Upper lobe of right lung (tissue), 1 donor: ENCODE measurements at regions not wholly inside any gene's neighbourhood (a gene's known extent, or its start where the extent isn't known, plus 50 kb on each side); places are given as distances from the start of the nearest gene placed in this dataset.

Source experiments
- ATAC-seq: fragments of 200-7000 bp; cut with Tn5 transposase; one replicate; pipeline ENCODE4 v1.9.1; 2020; ENCODE audit warnings: mild to moderate bottlenecking, moderate library complexity
- DNase-seq: peaks from one replicate; pipeline ENCODE4 v3.0.0-alpha.2; 2020
- H3K27ac ChIP-seq: fragments of 200-600 bp; one replicate; pipeline ENCODE4 v1.8.0; 2022
- H3K27me3 ChIP-seq: fragments of 200-600 bp; one replicate; pipeline ENCODE4 v1.8.0; 2022; ENCODE audit warnings: mild to moderate bottlenecking
- H3K36me3 ChIP-seq: fragments of 200-600 bp; one replicate; pipeline ENCODE4 v1.8.0; 2022
- H3K4me1 ChIP-seq: fragments of 200-600 bp; one replicate; pipeline ENCODE4 v1.8.0; 2022
- H3K4me3 ChIP-seq: fragments of 200-600 bp; one replicate; pipeline ENCODE4 v1.8.0; 2022; ENCODE audit warnings: mild to moderate bottlenecking
- H3K9me3 ChIP-seq: fragments of 200-600 bp; one replicate; pipeline ENCODE4 v1.8.0; 2022
- CTCF ChIP-seq: fragments of 200-600 bp; IDR thresholded peaks from one replicate; pipeline ENCODE4 v1.8.0; 2022; ENCODE audit warnings: antibody characterized with exemption
- intact Hi-C: fragments of 100-400 bp; cut with DNase I; formaldehyde crosslinking; loops from one replicate; pipeline ENCODE4 v1.11.0; 2022
- donor health status: DM: no; HTN: yes; CAD: no; lungs with severe emphysema.

GRCh38 chr12:102344691-102345090 is 135.7 kb downstream of the IGF1 start:
- H3K4me1 ChIP-seq: no peaks in the 10 kb centered on the region
- intact Hi-C loops: no loop called here
- no peak for ATAC-seq

GRCh38 chr12:102343361-102344121 is 136.8 kb downstream of the IGF1 start:
- no peaks in the 10 kb centered on the region for H3K27me3 ChIP-seq
- no peak overlapping the region for H3K27ac ChIP-seq
- no peaks in the 10 kb centered on the region for H3K36me3 ChIP-seq
- TF ChIP-seq CTCF: no peak
- intact Hi-C loops: no loop called here
- no peaks in the 10 kb centered on the region for H3K4me1 ChIP-seq
- ATAC-seq (no peak), DNase-seq (no peak)
- no peaks in the 10 kb centered on the region for H3K9me3 ChIP-seq
- H3K4me3 ChIP-seq: no peak overlapping the region

More at GRCh38 chr12:102344691-102345090, 135.7 kb downstream of the IGF1 start:
- no peak for DNase-seq
- no peak for TF ChIP-seq CTCF
- no peaks in the 10 kb centered on the region for H3K27me3 ChIP-seq
- no peak overlapping the region for H3K4me3 ChIP-seq
- no peaks in the 10 kb centered on the region for H3K36me3 ChIP-seq
- H3K9me3 ChIP-seq: no peaks in the 10 kb centered on the region
- H3K27ac ChIP-seq: no peak overlapping the region

GRCh38 chr12:102342281-102343006 is 137.9 kb downstream of the IGF1 start:
- ATAC-seq: no peak

GRCh38 chr12:102334765-102335164 is 137.1 kb upstream of the PMCH start:
- Histone ChIP-seq H3K4me3 (no peak overlapping the region), H3K9me3 (no peaks in the 10 kb centered on the region), H3K27me3 (no peaks in the 10 kb centered on the region), H3K36me3 (no peaks in the 10 kb centered on the region), H3K4me1 (no peaks in the 10 kb centered on the region), H3K27ac (no peak overlapping the region)
- no peak for ATAC-seq
- no peak for TF ChIP-seq CTCF
- no peak for DNase-seq
- intact Hi-C loops: no loop called here

More at GRCh38 chr12:102342281-102343006, 137.9 kb downstream of the IGF1 start:
- intact Hi-C loops: no loop called here
- H3K4me3 ChIP-seq: no peak overlapping the region
- H3K27ac ChIP-seq: no peak overlapping the region
- no peaks in the 10 kb centered on the region for H3K4me1 ChIP-seq
- no peaks in the 10 kb centered on the region for H3K27me3 ChIP-seq
- TF ChIP-seq CTCF: no peak
- no peaks in the 10 kb centered on the region for H3K36me3 ChIP-seq
- no peak for DNase-seq
- no peaks in the 10 kb centered on the region for H3K9me3 ChIP-seq

- intact Hi-C loops: no loop called here
- no peak for ATAC-seq
These were observed 133.8 kb upstream of the PMCH start for GRCh38 chr12:102331419-102331818.

More at GRCh38 chr12:102331419-102331818, 133.8 kb upstream of the PMCH start:
- no peak for TF ChIP-seq CTCF
- Histone ChIP-seq H3K36me3 (no peaks in the 10 kb centered on the region), H3K9me3 (no peaks in the 10 kb centered on the region), H3K27me3 (no peaks in the 10 kb centered on the region), H3K4me3 (no peak overlapping the region), H3K27ac (no peak overlapping the region), H3K4me1 (no peaks in the 10 kb centered on the region)
- DNase-seq: no peak
